ENCODE measurements at regions not wholly inside any gene's neighbourhood (a gene's known extent, or its start where the extent isn't known, plus 50 kb on each side); places are given as distances from the start of the nearest gene placed in this dataset.
"Not testable (repeated sequence)": the region's sequence is repeated elsewhere in the genome, so short reads cannot be mapped to it uniquely, and the experiment has no call there.

GRCh38 chr6:22367346-22367745 is 70.5 kb upstream of the PRL start:
- H3K36me3 ChIP-seq, result no peaks in the 10 kb centered on the region
- no peaks in the 10 kb centered on the region for H3K27me3 ChIP-seq
- no peaks in the 10 kb centered on the region for H3K4me1 ChIP-seq
- no peak for ATAC-seq
- intact Hi-C loops (cut with DNase I), result no loop called here
- no peak for TF ChIP-seq CTCF (IDR thresholded peaks at IDR 0.05)
- no peak for DNase-seq
- no peak overlapping the region for H3K4me3 ChIP-seq
- H3K9me3 ChIP-seq, result no peaks in the 10 kb centered on the region
- no peak overlapping the region for H3K27ac ChIP-seq

GRCh38 chr6:22368794-22369193 is 72.0 kb upstream of the PRL start:
- intact Hi-C loops (cut with DNase I), result no loop called here
- no peak for TF ChIP-seq CTCF (IDR thresholded peaks at IDR 0.05)

GRCh38 chr6:22372922-22373321 is 76.1 kb upstream of the PRL start:
- no peak for DNase-seq
- no peak for ATAC-seq
- H3K36me3 ChIP-seq, result no peaks in the 10 kb centered on the region
- H3K27me3 ChIP-seq, result no peaks in the 10 kb centered on the region
- no peak overlapping the region for H3K27ac ChIP-seq
- H3K9me3 ChIP-seq, result no peaks in the 10 kb centered on the region
- H3K4me3 ChIP-seq, result no peak overlapping the region
- intact Hi-C loops (cut with DNase I), result no loop called here
- H3K4me1 ChIP-seq, result no peaks in the 10 kb centered on the region
- TF ChIP-seq CTCF (IDR thresholded peaks at IDR 0.05), result no peak

More at GRCh38 chr6:22368794-22369193, 72.0 kb upstream of the PRL start:
- Histone ChIP-seq H3K4me1 (no peaks in the 10 kb centered on the region), H3K4me3 (no peak overlapping the region), H3K36me3 (no peaks in the 10 kb centered on the region), H3K9me3 (no peaks in the 10 kb centered on the region), H3K27me3 (no peaks in the 10 kb centered on the region), H3K27ac (no peak overlapping the region)
- DNase-seq, result no peak
- ATAC-seq, result no peak

GRCh38 chr6:22374950-22375349 is 78.1 kb upstream of the PRL start:
- ATAC-seq; H3K27ac ChIP-seq; H3K9me3 ChIP-seq; H3K36me3 ChIP-seq; H3K4me3 ChIP-seq; DNase-seq; H3K27me3 ChIP-seq; H3K4me1 ChIP-seq; intact Hi-C loops (cut with DNase I): not testable (repeated sequence)

GRCh38 chr6:22376293-22376692 is 79.5 kb upstream of the PRL start:
- H3K9me3 ChIP-seq; H3K27ac ChIP-seq; DNase-seq; ATAC-seq; H3K27me3 ChIP-seq; H3K4me1 ChIP-seq; H3K36me3 ChIP-seq; H3K4me3 ChIP-seq; intact Hi-C loops (cut with DNase I): not testable (repeated sequence)

GRCh38 chr6:22378536-22378935 is 81.7 kb upstream of the PRL start:
- H3K36me3 ChIP-seq; H3K27ac ChIP-seq; ATAC-seq; H3K27me3 ChIP-seq; H3K4me1 ChIP-seq; H3K4me3 ChIP-seq; H3K9me3 ChIP-seq; DNase-seq; intact Hi-C loops (cut with DNase I): not testable (repeated sequence)

GRCh38 chr6:22380236-22380635 is 83.4 kb upstream of the PRL start:
- Histone ChIP-seq H3K36me3 (no peaks in the 10 kb centered on the region), H3K9me3 (no peaks in the 10 kb centered on the region), H3K4me1 (no peaks in the 10 kb centered on the region), H3K27ac (no peak overlapping the region), H3K4me3 (no peak overlapping the region), H3K27me3 (no peaks in the 10 kb centered on the region)
- DNase-seq (no peak), ATAC-seq (no peak)
- TF ChIP-seq CTCF (IDR thresholded peaks at IDR 0.05), result no peak
- intact Hi-C loops (cut with DNase I), result no loop called here
